A549 (cell line): ENCODE measurements at regions not wholly inside any gene's neighbourhood (a gene's known extent, or its start where the extent isn't known, plus 50 kb on each side); places are given as distances from the start of the nearest gene placed in this dataset.

Experiments
- ATAC-seq, 2 experiments: fragments of 200-7000 bp in 1 of 2; fragments of >200 bp in 1 of 2; cut with Nextera tagmentation in 1 of 2; cut with Tn5 transposase in 1 of 2; 3 replicates each; pipeline versions ENCODE4 v1.8.0 to v1.9.1; 2018 to 2020; ENCODE audit warnings: mild to moderate bottlenecking in 1 of 2, moderate library complexity in 1 of 2
- CTCF ChIA-PET: fragments of 300-600 bp; sonication (Branson Sonifier 250); formaldehyde crosslinking; extraction: SDS; loops from one replicate; lab custom pipeline; 2021; ENCODE audit warnings: antibody characterized with exemption, inconsistent platforms; lab: Yijun Ruan, JAX
- POLR2A ChIA-PET: fragments of 350-600 bp; formaldehyde crosslinking; extraction: SDS; loops from one replicate; lab custom pipeline; 2021; ENCODE audit warnings: antibody characterized with exemption, inconsistent platforms; lab: Yijun Ruan, JAX
- DNase-seq, 2 experiments: peaks; one replicate each; pipeline versions ENCODE4 v3.0.0 to v3.0.0-alpha.2; 2011 to 2016; ENCODE audit warnings: low read depth in 1 of 2, low spot score in 1 of 2
- FAIRE-seq: peaks from 2 replicates; lab custom pipeline; 2011; peaks lifted over from hg19 to GRCh38; lab: Jason Lieb, UNC
- H3K27ac ChIP-seq, 2 experiments: fragments of >200 bp; sonication (Bioruptor Twin); formaldehyde crosslinking; 3 replicates each; pipeline ENCODE4 v1.5.1; 2016 to 2017
- H3K4me1 ChIP-seq: fragments of >200 bp; sonication (Bioruptor Twin); formaldehyde crosslinking; 3 replicates; pipeline ENCODE4 v1.6.1; 2016
- H3K4me2 ChIP-seq: fragments of >200 bp; sonication (Bioruptor Twin); formaldehyde crosslinking; 3 replicates; pipeline ENCODE4 v1.6.1; 2016
- H3K4me3 ChIP-seq: fragments of >200 bp; sonication (Bioruptor Twin); formaldehyde crosslinking; 3 replicates; pipeline ENCODE4 v1.5.1; 2016
- H3K9me3 ChIP-seq: fragments of >200 bp; sonication (Bioruptor Twin); formaldehyde crosslinking; 3 replicates; pipeline ENCODE4 v1.6.1; 2016
- BCL3 ChIP-seq: fragments of >200 bp; sonication (Bioruptor Twin); formaldehyde crosslinking; IDR thresholded peaks from 3 replicates; pipeline ENCODE4 v1.6.1; 2016
- BHLHE40 ChIP-seq: IDR thresholded peaks from 2 replicates; pipeline ENCODE4 v1.6.1; 2012; ENCODE audit warnings: low read depth, low read length, inconsistent platforms
- CBX2 ChIP-seq: fragments of 200-600 bp; sonication (generic); IDR thresholded peaks from 2 replicates; pipeline ENCODE4 v1.6.1; 2016; ENCODE audit warnings: low read depth, mild to moderate bottlenecking, borderline replicate concordance
- CBX8 ChIP-seq: fragments of 200-600 bp; sonication (generic); IDR thresholded peaks from 2 replicates; pipeline ENCODE4 v1.6.1; 2016
- CEBPB ChIP-seq, 2 experiments: fragments of >200 bp in 1 of 2; sonication (Bioruptor Twin) in 1 of 2; formaldehyde crosslinking in 1 of 2; IDR thresholded peaks; 2 replicates each; pipeline ENCODE4 v1.6.1; 2012 to 2016
- CHD2 ChIP-seq: fragments of 150-350 bp; IDR thresholded peaks from 2 replicates; pipeline ENCODE4 v1.6.1; 2014; ENCODE audit warnings: low read length; ENCODE audit not compliant: partially characterized antibody
- EHF ChIP-seq: fragments of 250-450 bp; sonication (Bioruptor Pico); IDR thresholded peaks from 2 replicates; pipeline ENCODE4 v1.5.0; 2020; ENCODE audit warnings: mild to moderate bottlenecking
- EP300 ChIP-seq, 2 experiments: fragments of >200 bp; sonication (Bioruptor Twin); formaldehyde crosslinking; IDR thresholded peaks; 2 replicates in 1 of 2; 3 replicates in 1 of 2; pipeline ENCODE4 v1.6.1; 2016 to 2017
- ESRRA ChIP-seq: fragments of 150-350 bp; IDR thresholded peaks from 2 replicates; pipeline ENCODE4 v1.6.1; 2014; ENCODE audit warnings: mild to moderate bottlenecking, low read length, borderline replicate concordance
- FOSB ChIP-seq: fragments of 250-450 bp; sonication (Bioruptor Pico); IDR thresholded peaks from 2 replicates; pipeline ENCODE4 v1.5.0; 2020; ENCODE audit warnings: mild to moderate bottlenecking, moderate library complexity
- FOSL2 ChIP-seq, 2 experiments: fragments of 450-650 bp in 1 of 2; fragments of >200 bp in 1 of 2; sonication (Bioruptor Twin) in 1 of 2; formaldehyde crosslinking; IDR thresholded peaks; 2 replicates each; pipeline versions ENCODE4 v1.5.0 to v1.6.1; 2016 to 2020; ENCODE audit warnings: mild to moderate bottlenecking in 1 of 2, moderate library complexity in 1 of 2
- HES2 ChIP-seq: fragments of >200 bp; sonication (Bioruptor Twin); formaldehyde crosslinking; IDR thresholded peaks from 2 replicates; pipeline ENCODE4 v1.6.1; 2016
- HOXA7 ChIP-seq: fragments of 250-450 bp; sonication (Bioruptor Pico); IDR thresholded peaks from 2 replicates; pipeline ENCODE4 v1.5.0; 2020; ENCODE audit warnings: mild to moderate bottlenecking, moderate library complexity
- HOXB13 ChIP-seq: fragments of 250-450 bp; sonication (Bioruptor Pico); IDR thresholded peaks from 2 replicates; pipeline ENCODE4 v1.5.0; 2020; ENCODE audit warnings: low read depth, mild to moderate bottlenecking, moderate library complexity
- HOXB5 ChIP-seq: fragments of 250-450 bp; sonication (Bioruptor Pico); IDR thresholded peaks from 2 replicates; pipeline ENCODE4 v1.5.0; 2020; ENCODE audit warnings: mild to moderate bottlenecking, moderate library complexity
- JUNB ChIP-seq: fragments of >200 bp; sonication (Bioruptor Twin); formaldehyde crosslinking; IDR thresholded peaks from 2 replicates; pipeline ENCODE4 v1.6.1; 2016
- MAFK ChIP-seq: fragments of 450-650 bp; IDR thresholded peaks from 2 replicates; pipeline ENCODE4 v1.6.1; 2014; ENCODE audit not compliant: partially characterized antibody
- PBX3 ChIP-seq: IDR thresholded peaks from 2 replicates; pipeline ENCODE4 v1.6.1; 2012
- RCOR1 ChIP-seq: fragments of 150-350 bp; IDR thresholded peaks from 2 replicates; pipeline ENCODE4 v1.6.1; 2014; ENCODE audit warnings: antibody characterized with exemption, low read length, low read depth
- SMC3 ChIP-seq: fragments of >200 bp; sonication (Bioruptor Twin); formaldehyde crosslinking; IDR thresholded peaks from 3 replicates; pipeline ENCODE4 v1.6.1; 2018; ENCODE audit warnings: inconsistent platforms
- ZNF302 ChIP-seq: fragments of 250-450 bp; sonication (Bioruptor Pico); IDR thresholded peaks from 2 replicates; pipeline ENCODE4 v1.9.0; 2021; ENCODE audit warnings: inconsistent platforms, mild to moderate bottlenecking, moderate library complexity
- ZSCAN20 ChIP-seq: fragments of 250-450 bp; sonication (Bioruptor Pico); IDR thresholded peaks from 2 replicates; pipeline ENCODE4 v1.8.0; 2022; ENCODE audit warnings: mild to moderate bottlenecking, moderate library complexity
- WGBS: methylation state at CpG from one replicate; pipeline ENCODE4 v1.1.6; 2017; ENCODE audit errors: missing lambda C conversion rate; 5-methylcytosine and 5-hydroxymethylcytosine counted together
- TF ChIP-seq, protein P1 (sequence below): fragments of 200-600 bp; sonication (generic); IDR thresholded peaks from 2 replicates; pipeline ENCODE4 v1.6.1; 2016; ENCODE audit warnings: antibody characterized with exemption, mild to moderate bottlenecking, moderate library complexity

- no peak for DNase-seq
- Histone ChIP-seq H3K27ac (no peak overlapping the region), H3K9me3 (no peaks in the 10 kb centered on the region), H3K4me1 (no peaks in the 10 kb centered on the region), H3K4me2 (no peak overlapping the region), H3K4me3 (no peak overlapping the region)
- TF ChIP-seq SMC3 (no peak), EP300 (IDR thresholded peaks at IDR 0.05) (no peak), MAFK (no peak), BCL3 (no peak), HES2 (no peak), RCOR1 (no peak), CEBPB (IDR thresholded peaks at IDR 0.05) (no peak), BHLHE40 (no peak), FOSB (CRISPR knock-in tag) (no peak), ZSCAN20 (CRISPR knock-in tag) (no peak), CHD2 (no peak), EHF (CRISPR knock-in tag) (no peak), HOXA7 (no peak), FOSL2 (IDR thresholded peaks at IDR 0.05) (no peak), FOSL2 (CRISPR knock-in tag; IDR thresholded peaks at IDR 0.05) (no peak), HOXB13 (CRISPR knock-in tag) (no peak), HOXB5 (CRISPR knock-in tag) (no peak), CBX8 (no peak), ZNF302 (CRISPR knock-in tag) (no peak), JUNB (no peak)
- TF ChIP-seq, protein P1, sequence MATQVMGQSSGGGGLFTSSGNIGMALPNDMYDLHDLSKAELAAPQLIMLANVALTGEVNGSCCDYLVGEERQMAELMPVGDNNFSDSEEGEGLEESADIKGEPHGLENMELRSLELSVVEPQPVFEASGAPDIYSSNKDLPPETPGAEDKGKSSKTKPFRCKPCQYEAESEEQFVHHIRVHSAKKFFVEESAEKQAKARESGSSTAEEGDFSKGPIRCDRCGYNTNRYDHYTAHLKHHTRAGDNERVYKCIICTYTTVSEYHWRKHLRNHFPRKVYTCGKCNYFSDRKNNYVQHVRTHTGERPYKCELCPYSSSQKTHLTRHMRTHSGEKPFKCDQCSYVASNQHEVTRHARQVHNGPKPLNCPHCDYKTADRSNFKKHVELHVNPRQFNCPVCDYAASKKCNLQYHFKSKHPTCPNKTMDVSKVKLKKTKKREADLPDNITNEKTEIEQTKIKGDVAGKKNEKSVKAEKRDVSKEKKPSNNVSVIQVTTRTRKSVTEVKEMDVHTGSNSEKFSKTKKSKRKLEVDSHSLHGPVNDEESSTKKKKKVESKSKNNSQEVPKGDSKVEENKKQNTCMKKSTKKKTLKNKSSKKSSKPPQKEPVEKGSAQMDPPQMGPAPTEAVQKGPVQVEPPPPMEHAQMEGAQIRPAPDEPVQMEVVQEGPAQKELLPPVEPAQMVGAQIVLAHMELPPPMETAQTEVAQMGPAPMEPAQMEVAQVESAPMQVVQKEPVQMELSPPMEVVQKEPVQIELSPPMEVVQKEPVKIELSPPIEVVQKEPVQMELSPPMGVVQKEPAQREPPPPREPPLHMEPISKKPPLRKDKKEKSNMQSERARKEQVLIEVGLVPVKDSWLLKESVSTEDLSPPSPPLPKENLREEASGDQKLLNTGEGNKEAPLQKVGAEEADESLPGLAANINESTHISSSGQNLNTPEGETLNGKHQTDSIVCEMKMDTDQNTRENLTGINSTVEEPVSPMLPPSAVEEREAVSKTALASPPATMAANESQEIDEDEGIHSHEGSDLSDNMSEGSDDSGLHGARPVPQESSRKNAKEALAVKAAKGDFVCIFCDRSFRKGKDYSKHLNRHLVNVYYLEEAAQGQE = no peak
- ChIA-PET POLR2A (no interaction called here), CTCF (no interaction called here)
- 14% methylated on average over 5 of the region's 5 CpGs for WGBS
- no peak for FAIRE-seq
- peak in 1 of 2 experiments; percentile 38; a peak in 1 of 6 replicates for ATAC-seq
Observed at GRCh38 chr14:45559626-45560025, 306.6 kb upstream of the MIS18BP1 start.

GRCh38 chr14:45558183-45558582 is 305.2 kb upstream of the MIS18BP1 start:
- DNase-seq (no peak), ATAC-seq (no peak), FAIRE-seq (no peak)
- H3K9me3 ChIP-seq = no peaks in the 10 kb centered on the region
- H3K27ac ChIP-seq = no peak overlapping the region
- no peaks in the 10 kb centered on the region for H3K4me1 ChIP-seq
- no peak overlapping the region for H3K4me3 ChIP-seq
- H3K4me2 ChIP-seq = no peak overlapping the region
- TF ChIP-seq RCOR1 = no peak
- no peak for TF ChIP-seq CBX2
- no peak for TF ChIP-seq PBX3
- no peak for TF ChIP-seq ESRRA
- TF ChIP-seq SMC3 = no peak
- TF ChIP-seq, all 56 proteins: peak for 0
- CTCF ChIA-PET = interaction anchor here (1.0 kb wide), 1 partner anchor 29 kb away, joined by 3 read pairs; no protein-coding TSS in a partner anchor
- POLR2A ChIA-PET = no interaction called here
